HepG2 (cell line): ENCODE measurements at regions not wholly inside any gene's neighbourhood (a gene's known extent, or its start where the extent isn't known, plus 50 kb on each side); places are given as distances from the start of the nearest gene placed in this dataset.

ENCODE experiments used
- ATAC-seq: fragments of 200-7000 bp; cut with Tn5 transposase; 3 replicates; pipeline ENCODE4 v1.9.1; 2020; ENCODE audit warnings: mild to moderate bottlenecking, moderate library complexity
- BruUV-seq: library from RNA; stranded (reverse); fragments of 400-500 nt; replicated peaks from 2 replicates; lab custom pipeline; 2021; lab: Mats Ljungman, UMichigan
- CTCF ChIA-PET: fragments of 300-600 bp; formaldehyde crosslinking; extraction: SDS; loops from one replicate; lab custom pipeline; 2021; ENCODE audit warnings: low total read pairs, inconsistent platforms, low intra/inter-chr PET ratio; lab: Yijun Ruan, JAX
- POLR2A ChIA-PET: fragments of 350-600 bp; sonication (Branson Sonifier 250); formaldehyde crosslinking; loops from one replicate; lab custom pipeline; 2020; ENCODE audit warnings: antibody characterized with exemption, inconsistent platforms; lab: Yijun Ruan, JAX
- DNase-seq: peaks from one replicate; pipeline ENCODE4 v3.0.0-alpha.2; 2015; ENCODE audit warnings: low spot score
- FAIRE-seq: peaks from 3 replicates; lab custom pipeline; 2011; peaks lifted over from hg19 to GRCh38; lab: Jason Lieb, UNC
- H2AFZ ChIP-seq: one replicate; pipeline ENCODE4 v1.6.1; 2011; ENCODE audit warnings: low read length, inconsistent platforms
- H3K27ac ChIP-seq: fragments of 300-600 bp; 3 replicates; pipeline ENCODE4 v1.8.0; 2011; ENCODE audit warnings: mixed run types, mild to moderate bottlenecking, mixed read lengths, low read length, inconsistent platforms; ENCODE audit not compliant: insufficient read depth; ENCODE audit errors: extremely low read length
- H3K27me3 ChIP-seq, 2 experiments: fragments of 200-600 bp in 1 of 2; 2 replicates in 1 of 2; 3 replicates in 1 of 2; pipeline versions ENCODE4 v1.6.0 to v1.8.0; 2011; ENCODE audit warnings: low read length in 2 of 2, mild to moderate bottlenecking in 2 of 2, moderate library complexity in 2 of 2, inconsistent platforms in 1 of 2; ENCODE audit not compliant: insufficient read depth in 2 of 2, control insufficient read depth in 1 of 2
- H3K36me3 ChIP-seq, 2 experiments: fragments of 200-600 bp in 1 of 2; replicated peaks in 1 of 2; 2 replicates in 1 of 2; 3 replicates in 1 of 2; pipeline versions ENCODE4 v1.5.1 to v1.8.0; 2011; ENCODE audit warnings: low read length in 2 of 2, inconsistent platforms in 1 of 2; ENCODE audit not compliant: insufficient read depth in 2 of 2, control insufficient read depth in 1 of 2
- H3K4me1 ChIP-seq: 2 replicates; pipeline ENCODE4 v1.5.1; 2012; ENCODE audit warnings: low read length, inconsistent platforms; ENCODE audit not compliant: insufficient read depth
- H3K4me2 ChIP-seq: 2 replicates; pipeline ENCODE4 v1.6.0; 2011; ENCODE audit warnings: low read depth, low read length, inconsistent platforms
- H3K4me3 ChIP-seq, 3 experiments: fragments of 200-600 bp in 1 of 3; sonication (generic), shearing (Covaris generic) in 1 of 3; replicated peaks in 1 of 3; 2 replicates each; pipeline ENCODE4 v1.5.1; 2011 to 2016; ENCODE audit warnings: low read length in 3 of 3, inconsistent platforms in 2 of 3, low read depth in 2 of 3, mild to moderate bottlenecking in 2 of 3, control low read depth in 1 of 3, mixed read lengths in 1 of 3; ENCODE audit not compliant: insufficient read depth in 1 of 3
- H3K79me2 ChIP-seq: one replicate; pipeline ENCODE4 v1.6.1; 2011; ENCODE audit warnings: low read length, inconsistent platforms; ENCODE audit not compliant: insufficient read depth
- H3K9ac ChIP-seq: 2 replicates; pipeline ENCODE4 v1.6.0; 2011; ENCODE audit warnings: mild to moderate bottlenecking, low read depth, low read length, inconsistent platforms; ENCODE audit not compliant: insufficient read depth
- H3K9me3 ChIP-seq: 2 replicates; pipeline ENCODE4 v1.5.1; 2012; ENCODE audit warnings: mild to moderate bottlenecking, low read length
- H4K20me1 ChIP-seq: 2 replicates; pipeline ENCODE4 v1.6.0; 2011; ENCODE audit warnings: inconsistent platforms, mild to moderate bottlenecking, low read length, moderate library complexity; ENCODE audit not compliant: insufficient read depth
- GLMP ChIP-seq: sonication (generic); formaldehyde crosslinking; IDR thresholded peaks from 2 replicates; pipeline ENCODE4 v1.9.0; 2021; ENCODE audit warnings: missing genetic modification reagents, mild to moderate bottlenecking, borderline replicate concordance
- MNT ChIP-seq: fragments of 450-650 bp; IDR thresholded peaks from 2 replicates; pipeline ENCODE4 v1.6.1; 2016
- PCBP2 ChIP-seq: fragments of 200-400 bp; formaldehyde crosslinking; optimal IDR thresholded peaks from 2 replicates; pipeline ENCODE3; 2018; ENCODE audit warnings: low read length, low read depth; ENCODE audit not compliant: poor library complexity, severe bottlenecking
- SOX5 ChIP-seq: IDR thresholded peaks from 2 replicates; pipeline ENCODE4 v1.6.1; 2016; ENCODE audit warnings: borderline replicate concordance
- TFDP1 ChIP-seq: IDR thresholded peaks from 2 replicates; pipeline ENCODE4 v1.6.1; 2016; ENCODE audit warnings: missing compliant biosample characterization, missing genetic modification reagents, borderline replicate concordance
- ZBTB4 ChIP-seq: sonication (generic); formaldehyde crosslinking; IDR thresholded peaks from 2 replicates; pipeline ENCODE4 v1.4.0; 2020; ENCODE audit warnings: missing genetic modification reagents, mild to moderate bottlenecking, borderline replicate concordance
- ZNF232 ChIP-seq: sonication (generic); formaldehyde crosslinking; IDR thresholded peaks from 2 replicates; pipeline ENCODE4 v1.4.0; 2020; ENCODE audit warnings: missing genetic modification reagents, borderline replicate concordance
- ZSCAN21 ChIP-seq: sonication (generic); formaldehyde crosslinking; IDR thresholded peaks from 2 replicates; pipeline ENCODE4 v1.8.0; 2022; ENCODE audit warnings: mild to moderate bottlenecking, missing genetic modification reagents, moderate library complexity, borderline replicate concordance
- WGBS: methylation state at CpG from one replicate; pipeline ENCODE4 v1.1.6; 2017; ENCODE audit warnings: low lambda C conversion rate; 5-methylcytosine and 5-hydroxymethylcytosine counted together
- in situ Hi-C: cut with HindIII; loops from 2 replicates; pipeline ENCODE4 v1.10.0; 2017; ENCODE audit warnings: low pct_unique_long_range_greater_than_20kb; ENCODE audit not compliant: extremely low pct_ligation_motif_present
- intact Hi-C: fragments of 100-400 bp; cut with micrococcal nuclease; formaldehyde crosslinking; loops from one replicate; pipeline ENCODE4 v1.10.0; 2022; ENCODE audit not compliant: unreplicated experiment

GRCh38 chr10:3655528-3655927, 129.5 kb downstream of the KLF6 start (continued):
- no peak for TF ChIP-seq GLMP (CRISPR knock-in tag)
- no peak for TF ChIP-seq TFDP1 (CRISPR knock-in tag)
- TF ChIP-seq SOX5, result no peak

GRCh38 chr10:3654980-3655379, 130.0 kb downstream of the KLF6 start:
- H3K9me3 ChIP-seq, result no peaks in the 10 kb centered on the region
- no peak overlapping the region for H3K4me2 ChIP-seq
- H2AFZ ChIP-seq, result no peak overlapping the region
- H3K36me3 ChIP-seq, result no peaks in the 10 kb centered on the region
- in situ Hi-C loops, result no loop called here
- no peaks in the 10 kb centered on the region for H3K79me2 ChIP-seq
- H3K4me1 ChIP-seq, result peaks cover 6% of the 10 kb centered on the region; the same call in 1 of the 2 replicates
- no peak overlapping the region for H3K27ac ChIP-seq
- peaks cover 0 to 28% of the 10 kb centered on the region in 2 experiments; a peak in 3 of 5 replicates for H3K27me3 ChIP-seq
- H4K20me1 ChIP-seq, result no peaks in the 10 kb centered on the region
- FAIRE-seq, result no peak
- no TSS peak for BruUV-seq
- no peak overlapping the region for H3K4me3 ChIP-seq
- CTCF ChIA-PET, result no interaction called here
- POLR2A ChIA-PET, result no interaction called here
- TF ChIP-seq ZNF232 (CRISPR knock-in tag) (no peak), MNT (peak; percentile 74), ZSCAN21 (no peak), PCBP2 (no peak), ZBTB4 (CRISPR knock-in tag) (no peak)
- TF ChIP-seq, all 625 proteins: peak for 1
- WGBS, result 0% methylated on average over 1 of the region's 1 CpG
- DNase-seq, result no peak
- intact Hi-C loops, result no loop called here
- no peak for ATAC-seq
- no peak overlapping the region for H3K9ac ChIP-seq
